ENCODE measurements at regions not wholly inside any gene's neighbourhood (a gene's known extent, or its start where the extent isn't known, plus 50 kb on each side); places are given as distances from the start of the nearest gene placed in this dataset.

DNA sequence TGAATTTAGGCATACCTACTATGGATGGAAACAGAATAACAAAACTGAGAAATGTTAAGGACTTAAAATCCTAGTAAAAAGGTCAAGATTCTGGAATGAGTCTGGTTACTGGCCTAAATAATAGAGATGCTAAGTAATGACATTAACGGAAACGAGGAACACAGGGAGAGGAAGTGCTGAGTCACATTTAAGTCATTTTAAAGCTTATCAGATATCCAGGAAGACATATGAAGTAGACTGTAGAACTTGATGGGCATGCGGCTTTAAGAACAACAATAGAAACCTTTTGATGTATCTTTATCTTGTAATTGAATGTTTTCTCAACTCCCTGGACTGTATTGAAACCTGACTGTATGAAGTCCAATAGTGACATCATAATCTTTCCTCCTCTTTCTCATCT is 1251.4 kb upstream of the CDH6 start:
- no peak for TF ChIP-seq JUND (IDR thresholded peaks at IDR 0.05)
- TF ChIP-seq, protein P1, sequence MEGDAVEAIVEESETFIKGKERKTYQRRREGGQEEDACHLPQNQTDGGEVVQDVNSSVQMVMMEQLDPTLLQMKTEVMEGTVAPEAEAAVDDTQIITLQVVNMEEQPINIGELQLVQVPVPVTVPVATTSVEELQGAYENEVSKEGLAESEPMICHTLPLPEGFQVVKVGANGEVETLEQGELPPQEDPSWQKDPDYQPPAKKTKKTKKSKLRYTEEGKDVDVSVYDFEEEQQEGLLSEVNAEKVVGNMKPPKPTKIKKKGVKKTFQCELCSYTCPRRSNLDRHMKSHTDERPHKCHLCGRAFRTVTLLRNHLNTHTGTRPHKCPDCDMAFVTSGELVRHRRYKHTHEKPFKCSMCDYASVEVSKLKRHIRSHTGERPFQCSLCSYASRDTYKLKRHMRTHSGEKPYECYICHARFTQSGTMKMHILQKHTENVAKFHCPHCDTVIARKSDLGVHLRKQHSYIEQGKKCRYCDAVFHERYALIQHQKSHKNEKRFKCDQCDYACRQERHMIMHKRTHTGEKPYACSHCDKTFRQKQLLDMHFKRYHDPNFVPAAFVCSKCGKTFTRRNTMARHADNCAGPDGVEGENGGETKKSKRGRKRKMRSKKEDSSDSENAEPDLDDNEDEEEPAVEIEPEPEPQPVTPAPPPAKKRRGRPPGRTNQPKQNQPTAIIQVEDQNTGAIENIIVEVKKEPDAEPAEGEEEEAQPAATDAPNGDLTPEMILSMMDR (IDR thresholded peaks at IDR 0.05) = no peak
- TF ChIP-seq FOXJ3 (CRISPR knock-in tag; IDR thresholded peaks at IDR 0.05) = no peak
- TF ChIP-seq, protein P2, sequence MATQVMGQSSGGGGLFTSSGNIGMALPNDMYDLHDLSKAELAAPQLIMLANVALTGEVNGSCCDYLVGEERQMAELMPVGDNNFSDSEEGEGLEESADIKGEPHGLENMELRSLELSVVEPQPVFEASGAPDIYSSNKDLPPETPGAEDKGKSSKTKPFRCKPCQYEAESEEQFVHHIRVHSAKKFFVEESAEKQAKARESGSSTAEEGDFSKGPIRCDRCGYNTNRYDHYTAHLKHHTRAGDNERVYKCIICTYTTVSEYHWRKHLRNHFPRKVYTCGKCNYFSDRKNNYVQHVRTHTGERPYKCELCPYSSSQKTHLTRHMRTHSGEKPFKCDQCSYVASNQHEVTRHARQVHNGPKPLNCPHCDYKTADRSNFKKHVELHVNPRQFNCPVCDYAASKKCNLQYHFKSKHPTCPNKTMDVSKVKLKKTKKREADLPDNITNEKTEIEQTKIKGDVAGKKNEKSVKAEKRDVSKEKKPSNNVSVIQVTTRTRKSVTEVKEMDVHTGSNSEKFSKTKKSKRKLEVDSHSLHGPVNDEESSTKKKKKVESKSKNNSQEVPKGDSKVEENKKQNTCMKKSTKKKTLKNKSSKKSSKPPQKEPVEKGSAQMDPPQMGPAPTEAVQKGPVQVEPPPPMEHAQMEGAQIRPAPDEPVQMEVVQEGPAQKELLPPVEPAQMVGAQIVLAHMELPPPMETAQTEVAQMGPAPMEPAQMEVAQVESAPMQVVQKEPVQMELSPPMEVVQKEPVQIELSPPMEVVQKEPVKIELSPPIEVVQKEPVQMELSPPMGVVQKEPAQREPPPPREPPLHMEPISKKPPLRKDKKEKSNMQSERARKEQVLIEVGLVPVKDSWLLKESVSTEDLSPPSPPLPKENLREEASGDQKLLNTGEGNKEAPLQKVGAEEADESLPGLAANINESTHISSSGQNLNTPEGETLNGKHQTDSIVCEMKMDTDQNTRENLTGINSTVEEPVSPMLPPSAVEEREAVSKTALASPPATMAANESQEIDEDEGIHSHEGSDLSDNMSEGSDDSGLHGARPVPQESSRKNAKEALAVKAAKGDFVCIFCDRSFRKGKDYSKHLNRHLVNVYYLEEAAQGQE (IDR thresholded peaks at IDR 0.05; ENCODE audit: low read depth, low read length) = no peak
- no peak for TF ChIP-seq RCOR1 (IDR thresholded peaks at IDR 0.05; ENCODE audit: low read length)

Data from SK-N-SH (cell line).